Activated T-cell treated with anti-CD3 and anti-CD28 coated beads, Interleukin-2, amount 50 U/mL, for 72 hours (primary cell): ENCODE measurements at regions not wholly inside any gene's neighbourhood (a gene's known extent, or its start where the extent isn't known, plus 50 kb on each side); places are given as distances from the start of the nearest gene placed in this dataset.
"Not testable (repeated sequence)": the region's sequence is repeated elsewhere in the genome, so short reads cannot be mapped to it uniquely, and the experiment has no call there.

Experiments
- ATAC-seq, 2 donors: fragments of 150-1000 bp; cut with Tn5 transposase; replicated peaks in 1 of 2; 2 replicates each; pipeline ENCODE4 v1.10.0; 2021; ENCODE audit warnings: moderate library complexity in 2 of 2, mild to moderate bottlenecking in 1 of 2
- DNase-seq, 2 donors: peaks; one replicate each; pipeline ENCODE4 v3.0.0; 2021 to 2022; ENCODE audit warnings: mixed read lengths in 1 of 2
- H3K27ac Mint-ChIP-seq: one replicate; pipeline ENCODE4 v1.8.0; 2022; ENCODE audit warnings: mild to moderate bottlenecking, moderate library complexity, mixed read lengths
- H3K27me3 Mint-ChIP-seq: one replicate; pipeline ENCODE4 v1.8.0; 2022; ENCODE audit warnings: low read depth, mixed read lengths
- H3K36me3 Mint-ChIP-seq, 2 donors: one replicate each; pipeline ENCODE4 v1.8.0; 2022; ENCODE audit warnings: mixed read lengths in 2 of 2, mild to moderate bottlenecking in 1 of 2; ENCODE audit not compliant: insufficient read depth in 2 of 2
- H3K4me1 Mint-ChIP-seq: one replicate; pipeline ENCODE4 v1.8.0; 2022; ENCODE audit warnings: low read depth, mixed read lengths
- H3K4me3 Mint-ChIP-seq, 2 donors: one replicate each; pipeline ENCODE4 v1.8.0; 2022; ENCODE audit warnings: mild to moderate bottlenecking in 2 of 2, mixed read lengths in 2 of 2, moderate library complexity in 2 of 2
- H3K9me3 Mint-ChIP-seq, 2 donors: one replicate each; pipeline ENCODE4 v1.8.0; 2022; ENCODE audit warnings: mixed read lengths in 2 of 2

DNA sequence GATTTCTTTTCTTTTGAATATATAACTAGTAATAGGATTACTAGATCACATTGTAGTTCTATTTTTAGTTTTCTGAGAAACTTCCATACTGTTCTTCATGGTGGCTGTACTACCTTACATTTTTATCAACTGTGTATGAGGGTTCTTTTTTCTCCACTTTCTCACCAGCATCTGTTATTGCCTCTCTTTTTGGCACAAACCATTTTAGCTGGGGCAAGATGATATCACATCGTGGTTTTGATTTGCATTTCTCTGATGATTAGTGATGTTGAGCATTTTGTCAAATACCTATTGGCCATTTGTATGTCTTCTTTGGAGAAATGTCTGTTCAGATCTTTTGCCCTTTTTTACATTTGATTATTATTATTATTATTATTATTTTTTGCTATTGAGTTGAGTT, 86.1 kb upstream of the TCF21 start:
- Mint-ChIP-seq H3K4me3 (no peak overlapping the region), H3K36me3 (no peaks in the 10 kb centered on the region), H3K4me1 (no peaks in the 10 kb centered on the region)

GRCh38 chr6:133804265-133804664, 84.6 kb upstream of the TCF21 start:
- H3K36me3 Mint-ChIP-seq, result no peaks in the 10 kb centered on the region
- ATAC-seq, result no peak
- H3K4me3 Mint-ChIP-seq, result no peak overlapping the region
- no peaks in the 10 kb centered on the region for H3K4me1 Mint-ChIP-seq
- peaks cover 0 to 2% of the 10 kb centered on the region in 2 donors for H3K9me3 Mint-ChIP-seq
- DNase-seq, result no peak
- peaks cover 30% of the 10 kb centered on the region for H3K27me3 Mint-ChIP-seq
- H3K27ac Mint-ChIP-seq, result no peak overlapping the region

More for the DNA sequence above, 86.1 kb upstream of the TCF21 start:
- Mint-ChIP-seq H3K9me3 (peaks cover 0 to 3% of the 10 kb centered on the region in 2 donors), H3K27ac (no peak overlapping the region), H3K27me3 (peaks cover 30% of the 10 kb centered on the region)
- ATAC-seq (no peak), DNase-seq (no peak)

GRCh38 chr6:133805876-133806275, 83.0 kb upstream of the TCF21 start:
- Mint-ChIP-seq H3K27ac (no peak overlapping the region), H3K9me3 (no peaks in the 10 kb centered on the region), H3K36me3 (no peaks in the 10 kb centered on the region), H3K4me1 (no peaks in the 10 kb centered on the region), H3K4me3 (no peak overlapping the region), H3K27me3 (peaks cover 30% of the 10 kb centered on the region)
- ATAC-seq, result no peak
- DNase-seq, result no peak

GRCh38 chr6:133806382-133807140, 82.4 kb upstream of the TCF21 start:
- Mint-ChIP-seq H3K4me3 (no peak overlapping the region), H3K36me3 (no peaks in the 10 kb centered on the region)
- no peak for DNase-seq

DNA sequence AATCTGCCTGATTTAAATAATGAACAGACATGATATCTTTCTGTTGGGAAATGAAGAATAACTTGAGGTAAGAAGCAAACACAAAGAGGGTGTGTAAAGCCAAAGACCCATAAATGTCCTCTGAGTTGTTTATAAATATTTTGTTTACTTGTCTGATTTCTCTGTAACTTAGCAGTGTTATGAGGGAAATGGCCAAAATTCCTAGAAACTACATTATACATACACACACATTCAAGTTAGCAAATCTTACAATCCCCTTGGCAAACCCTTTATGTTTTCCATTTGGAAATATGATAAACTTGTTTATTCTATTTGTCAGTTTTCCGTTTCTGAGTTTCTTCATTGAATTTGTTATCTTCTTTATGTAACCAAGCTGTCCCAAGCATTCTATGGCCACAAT, 81.4 kb upstream of the TCF21 start:
- H3K4me1 Mint-ChIP-seq, result no peaks in the 10 kb centered on the region
- no peak for ATAC-seq
- no peak for DNase-seq
- no peak overlapping the region for H3K27ac Mint-ChIP-seq
- H3K4me3 Mint-ChIP-seq, result no peak overlapping the region
- H3K9me3 Mint-ChIP-seq, result peaks cover 0 to 4% of the 10 kb centered on the region in 2 donors
- H3K36me3 Mint-ChIP-seq, result no peaks in the 10 kb centered on the region
- H3K27me3 Mint-ChIP-seq, result peaks cover 32% of the 10 kb centered on the region

More at GRCh38 chr6:133806382-133807140, 82.4 kb upstream of the TCF21 start:
- no peak overlapping the region for H3K27ac Mint-ChIP-seq
- no peak for ATAC-seq
- no peaks in the 10 kb centered on the region for H3K4me1 Mint-ChIP-seq
- H3K27me3 Mint-ChIP-seq, result peaks cover 34% of the 10 kb centered on the region
- H3K9me3 Mint-ChIP-seq, result peaks cover 0 to 4% of the 10 kb centered on the region in 2 donors

DNA sequence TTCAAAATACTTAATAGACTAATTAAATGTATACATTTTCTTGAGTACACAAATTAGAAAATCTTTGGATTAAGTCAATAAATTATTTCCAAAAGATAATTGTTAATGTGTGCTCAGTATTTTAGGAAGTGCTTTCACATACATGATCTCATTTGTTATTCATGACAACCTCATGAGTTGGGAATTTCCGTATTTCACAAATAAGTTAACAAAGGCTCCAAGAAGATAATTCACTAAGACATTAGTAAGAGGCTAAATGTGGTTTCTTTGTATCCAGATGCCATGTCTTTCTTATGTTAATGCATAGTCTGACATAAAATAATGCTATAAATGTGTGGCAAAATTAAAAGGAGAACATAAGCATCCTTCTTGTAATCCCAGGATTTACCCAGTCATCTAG, 79.5 kb upstream of the TCF21 start:
- no peaks in the 10 kb centered on the region for H3K4me1 Mint-ChIP-seq
- no peak for DNase-seq
- no peak overlapping the region for H3K4me3 Mint-ChIP-seq
- ATAC-seq, result no peak
- peaks cover 42% of the 10 kb centered on the region for H3K27me3 Mint-ChIP-seq
- no peak overlapping the region for H3K27ac Mint-ChIP-seq
- no peaks in the 10 kb centered on the region for H3K36me3 Mint-ChIP-seq
- H3K9me3 Mint-ChIP-seq, result peaks cover 0 to 4% of the 10 kb centered on the region in 2 donors

DNA sequence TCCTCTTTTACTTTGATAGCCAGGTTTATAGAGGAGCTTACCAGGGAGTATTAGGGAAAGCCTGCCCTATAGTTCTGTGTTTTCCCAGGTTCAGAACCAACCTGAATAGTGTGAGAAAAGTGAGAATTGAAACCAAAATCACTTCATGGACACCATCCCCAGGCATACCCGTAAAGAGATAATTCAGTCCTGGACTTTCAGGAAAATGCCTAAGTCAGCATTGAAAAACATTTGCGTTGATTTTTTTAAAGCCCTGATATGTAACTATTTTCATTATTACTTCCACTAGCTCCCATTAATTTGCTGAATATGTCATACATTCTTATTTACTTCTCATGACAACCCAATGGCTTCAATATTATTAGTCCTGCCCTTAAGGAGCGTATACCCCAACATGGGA, 77.4 kb upstream of the TCF21 start:
- peaks cover 12% of the 10 kb centered on the region for H3K4me1 Mint-ChIP-seq
- no peak for ATAC-seq
- no peak overlapping the region for H3K4me3 Mint-ChIP-seq
- H3K9me3 Mint-ChIP-seq, result peaks cover 2 to 6% of the 10 kb centered on the region in 2 donors
- H3K36me3 Mint-ChIP-seq, result no peaks in the 10 kb centered on the region
- no peak for DNase-seq
- no peak overlapping the region for H3K27ac Mint-ChIP-seq
- H3K27me3 Mint-ChIP-seq, result peaks cover 35% of the 10 kb centered on the region

DNA sequence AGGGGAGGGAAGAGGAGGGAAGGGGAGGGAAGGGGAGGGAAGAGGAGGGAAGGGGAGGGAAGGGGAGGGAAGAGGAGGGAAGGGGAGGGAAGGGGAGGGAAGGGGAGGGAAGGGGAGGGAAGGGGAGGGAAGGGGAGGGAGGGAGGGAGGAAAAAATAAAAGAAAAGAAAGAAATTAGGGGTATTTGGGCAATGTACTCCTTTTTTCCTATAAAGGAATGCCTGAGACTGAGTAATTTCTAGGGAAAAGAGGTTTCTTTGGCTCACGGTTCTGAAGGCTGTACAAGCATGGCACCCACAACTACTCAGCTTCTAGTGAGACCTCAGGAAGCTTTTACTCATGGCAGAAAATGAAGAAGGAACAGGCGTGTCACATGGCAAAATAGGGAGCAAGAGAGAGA, 76.5 kb upstream of the TCF21 start:
- not testable (repeated sequence) for H3K4me3 Mint-ChIP-seq, ATAC-seq, H3K27ac Mint-ChIP-seq, DNase-seq, H3K36me3 Mint-ChIP-seq, H3K9me3 Mint-ChIP-seq
- Mint-ChIP-seq H3K27me3 (peaks cover 34% of the 10 kb centered on the region), H3K4me1 (peaks cover 12% of the 10 kb centered on the region)

- Mint-ChIP-seq H3K36me3 (no peaks in the 10 kb centered on the region), H3K4me3 (no peak overlapping the region), H3K4me1 (peaks cover 12% of the 10 kb centered on the region), H3K27ac (no peak overlapping the region), H3K27me3 (peaks cover 34% of the 10 kb centered on the region), H3K9me3 (peaks cover 4 to 6% of the 10 kb centered on the region in 2 donors)
- ATAC-seq (no peak), DNase-seq (no peak)
Measured at GRCh38 chr6:133814238-133814637, 74.7 kb upstream of the TCF21 start.

- peak; percentile 41 to 70 for ATAC-seq
- DNase-seq, result peak; percentile 5 to 12
- no peak overlapping the region for H3K27ac Mint-ChIP-seq
- H3K4me1 Mint-ChIP-seq, result peaks cover 12% of the 10 kb centered on the region
- peaks cover 4 to 6% of the 10 kb centered on the region in 2 donors for H3K9me3 Mint-ChIP-seq
- H3K27me3 Mint-ChIP-seq, result peaks cover 34% of the 10 kb centered on the region
- no peaks in the 10 kb centered on the region for H3K36me3 Mint-ChIP-seq
- no peak overlapping the region for H3K4me3 Mint-ChIP-seq
Measured at GRCh38 chr6:133814797-133815196, 74.1 kb upstream of the TCF21 start.

GRCh38 chr6:133815313-133815712, 73.6 kb upstream of the TCF21 start:
- Mint-ChIP-seq H3K27me3 (peaks cover 38% of the 10 kb centered on the region), H3K27ac (no peak overlapping the region), H3K9me3 (peaks cover 4 to 6% of the 10 kb centered on the region in 2 donors), H3K36me3 (no peaks in the 10 kb centered on the region), H3K4me3 (no peak overlapping the region), H3K4me1 (peaks cover 12% of the 10 kb centered on the region)
- ATAC-seq (no peak), DNase-seq (no peak)

- ATAC-seq (no peak), DNase-seq (no peak)
- Mint-ChIP-seq H3K4me3 (no peak overlapping the region), H3K4me1 (peaks cover 12% of the 10 kb centered on the region), H3K36me3 (no peaks in the 10 kb centered on the region), H3K27me3 (peaks cover 42% of the 10 kb centered on the region), H3K27ac (no peak overlapping the region), H3K9me3 (peaks cover 4 to 6% of the 10 kb centered on the region in 2 donors)
Measured at GRCh38 chr6:133816171-133816570, 72.7 kb upstream of the TCF21 start.

DNA sequence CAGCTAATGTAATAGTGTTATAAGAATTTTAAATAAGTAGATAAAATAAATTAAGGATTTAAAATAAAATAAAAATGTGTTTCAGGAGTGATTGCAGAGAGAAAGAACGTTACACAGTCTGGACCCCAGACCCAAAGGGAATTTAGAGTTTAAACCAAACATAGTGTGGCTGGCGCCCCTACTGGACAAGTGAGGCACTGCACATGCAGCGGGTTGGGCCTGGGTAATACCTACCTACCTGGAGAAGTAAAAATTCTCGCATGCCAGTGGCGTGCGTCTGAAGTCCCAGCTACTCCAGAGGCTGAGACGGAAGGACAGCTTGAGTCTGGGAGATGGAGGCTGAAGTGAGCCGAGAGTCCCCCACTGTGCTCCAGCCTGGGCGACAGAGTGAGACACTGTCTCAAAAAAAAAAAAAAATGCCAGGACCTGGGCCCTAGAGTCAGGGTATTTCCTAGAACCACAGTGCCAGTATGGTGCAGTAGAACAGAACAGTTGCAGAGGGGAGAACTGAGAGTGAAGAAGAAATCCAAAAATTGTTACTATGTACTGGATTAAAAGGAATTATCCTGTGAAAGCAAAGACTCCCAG, 71.4 kb upstream of the TCF21 start:
- peaks cover 34% of the 10 kb centered on the region for H3K27me3 Mint-ChIP-seq
- no peaks in the 10 kb centered on the region for H3K36me3 Mint-ChIP-seq
- H3K27ac Mint-ChIP-seq, result no peak overlapping the region
- no peak for ATAC-seq
- H3K4me1 Mint-ChIP-seq, result peaks cover 12% of the 10 kb centered on the region
- peaks cover 2 to 4% of the 10 kb centered on the region in 2 donors for H3K9me3 Mint-ChIP-seq
- peak; percentile 37 to 44 for DNase-seq
- H3K4me3 Mint-ChIP-seq, result no peak overlapping the region
